Neural progenitor cell (in vitro differentiated cells): ENCODE measurements at regions not wholly inside any gene's neighbourhood (a gene's known extent, or its start where the extent isn't known, plus 50 kb on each side); places are given as distances from the start of the nearest gene placed in this dataset.

Experiments
- EZH2 ChIP-seq: fragments of 200-600 bp; sonication (generic); IDR thresholded peaks from 2 replicates; pipeline ENCODE4 v1.6.1; 2017; ENCODE audit warnings: antibody characterized with exemption, mild to moderate bottlenecking, moderate library complexity
- EZH2phosphoT487 ChIP-seq: fragments of 200-600 bp; sonication (generic); IDR thresholded peaks from 2 replicates; pipeline ENCODE4 v1.6.1; 2017; ENCODE audit warnings: antibody characterized with exemption
- TF ChIP-seq, protein P1 (sequence below): fragments of 200-600 bp; sonication (generic); IDR thresholded peaks from 2 replicates; pipeline ENCODE4 v1.5.1; 2017; ENCODE audit warnings: antibody characterized with exemption, mild to moderate bottlenecking

- TF ChIP-seq, protein P1, sequence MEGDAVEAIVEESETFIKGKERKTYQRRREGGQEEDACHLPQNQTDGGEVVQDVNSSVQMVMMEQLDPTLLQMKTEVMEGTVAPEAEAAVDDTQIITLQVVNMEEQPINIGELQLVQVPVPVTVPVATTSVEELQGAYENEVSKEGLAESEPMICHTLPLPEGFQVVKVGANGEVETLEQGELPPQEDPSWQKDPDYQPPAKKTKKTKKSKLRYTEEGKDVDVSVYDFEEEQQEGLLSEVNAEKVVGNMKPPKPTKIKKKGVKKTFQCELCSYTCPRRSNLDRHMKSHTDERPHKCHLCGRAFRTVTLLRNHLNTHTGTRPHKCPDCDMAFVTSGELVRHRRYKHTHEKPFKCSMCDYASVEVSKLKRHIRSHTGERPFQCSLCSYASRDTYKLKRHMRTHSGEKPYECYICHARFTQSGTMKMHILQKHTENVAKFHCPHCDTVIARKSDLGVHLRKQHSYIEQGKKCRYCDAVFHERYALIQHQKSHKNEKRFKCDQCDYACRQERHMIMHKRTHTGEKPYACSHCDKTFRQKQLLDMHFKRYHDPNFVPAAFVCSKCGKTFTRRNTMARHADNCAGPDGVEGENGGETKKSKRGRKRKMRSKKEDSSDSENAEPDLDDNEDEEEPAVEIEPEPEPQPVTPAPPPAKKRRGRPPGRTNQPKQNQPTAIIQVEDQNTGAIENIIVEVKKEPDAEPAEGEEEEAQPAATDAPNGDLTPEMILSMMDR: no peak
- no peak for TF ChIP-seq EZH2
- TF ChIP-seq EZH2phosphoT487: no peak
Observed at GRCh38 chr6:113354204-113354895, 502.8 kb upstream of the MARCKS start.
